ENCODE measurements at regions not wholly inside any gene's neighbourhood (a gene's known extent, or its start where the extent isn't known, plus 50 kb on each side); places are given as distances from the start of the nearest gene placed in this dataset.

GRCh38 chr9:130772185-130772584 is 62.9 kb upstream of the ABL1 start:
- no peaks in the 10 kb centered on the region for H3K79me2 ChIP-seq (ENCODE audit: insufficient read depth, low read length)
- no peak overlapping the region for H3K4me3 ChIP-seq (ENCODE audit: low read length, poor library complexity, severe bottlenecking)
- no peaks in the 10 kb centered on the region for H3K27me3 ChIP-seq (ENCODE audit: insufficient read depth, low read length, poor library complexity, severe bottlenecking)
- no peaks in the 10 kb centered on the region for H3K9me3 ChIP-seq (ENCODE audit: insufficient read depth, low read depth, low read length)
- H3K4me1 ChIP-seq (ENCODE audit: insufficient read depth, low read length, poor library complexity, severe bottlenecking), result peaks cover 9% of the 10 kb centered on the region
- no peaks in the 10 kb centered on the region for H3K36me3 ChIP-seq (ENCODE audit: insufficient read depth, low read length)
- H3K9me2 ChIP-seq (replicated peaks; ENCODE audit: low read depth, low read length), result no peaks in the 10 kb centered on the region
- no peak overlapping the region for H2AFZ ChIP-seq (ENCODE audit: low read length)
- TF ChIP-seq EZH2phosphoT487 (IDR thresholded peaks at IDR 0.05; ENCODE audit: borderline replicate concordance) (no peak), CTCF (conservative IDR thresholded peaks at IDR 0.05; ENCODE audit: low read length) (no peak)
- H3F3A ChIP-seq (ENCODE audit: low read depth), result no peaks in the 10 kb centered on the region
- H4K20me1 ChIP-seq (ENCODE audit: insufficient read depth, low read length, poor library complexity, severe bottlenecking), result no peaks in the 10 kb centered on the region
- no peak overlapping the region for H3K4me2 ChIP-seq (ENCODE audit: low read depth, low read length, poor library complexity, severe bottlenecking)
- no peak overlapping the region for H3K9ac ChIP-seq (ENCODE audit: low read depth, low read length, poor library complexity, severe bottlenecking)

- Histone ChIP-seq H3K79me2 (ENCODE audit: insufficient read depth, low read length) (no peaks in the 10 kb centered on the region), H3K36me3 (ENCODE audit: insufficient read depth, low read length) (no peaks in the 10 kb centered on the region), H3K4me3 (ENCODE audit: low read length, poor library complexity, severe bottlenecking) (no peak overlapping the region), H3K9me3 (ENCODE audit: insufficient read depth, low read depth, low read length) (no peaks in the 10 kb centered on the region), H2AFZ (ENCODE audit: low read length) (no peak overlapping the region), H3F3A (ENCODE audit: low read depth) (no peaks in the 10 kb centered on the region), H3K27me3 (ENCODE audit: insufficient read depth, low read length, poor library complexity, severe bottlenecking) (no peaks in the 10 kb centered on the region), H3K4me1 (ENCODE audit: insufficient read depth, low read length, poor library complexity, severe bottlenecking) (no peaks in the 10 kb centered on the region), H3K9me2 (replicated peaks; ENCODE audit: low read depth, low read length) (no peaks in the 10 kb centered on the region), H3K4me2 (ENCODE audit: low read depth, low read length, poor library complexity, severe bottlenecking) (no peak overlapping the region), H4K20me1 (ENCODE audit: insufficient read depth, low read length, poor library complexity, severe bottlenecking) (no peaks in the 10 kb centered on the region), H3K9ac (ENCODE audit: low read depth, low read length, poor library complexity, severe bottlenecking) (no peak overlapping the region)
- TF ChIP-seq EZH2phosphoT487 (IDR thresholded peaks at IDR 0.05; ENCODE audit: borderline replicate concordance) (no peak), CTCF (conservative IDR thresholded peaks at IDR 0.05; ENCODE audit: low read length) (no peak)
These were observed 60.9 kb upstream of the ABL1 start for GRCh38 chr9:130774183-130774582.

GRCh38 chr9:130775336-130775991 is 59.6 kb upstream of the ABL1 start:
- H3K9me2 ChIP-seq (replicated peaks; ENCODE audit: low read depth, low read length), result no peaks in the 10 kb centered on the region
- H3K79me2 ChIP-seq (ENCODE audit: insufficient read depth, low read length), result no peaks in the 10 kb centered on the region
- no peaks in the 10 kb centered on the region for H4K20me1 ChIP-seq (ENCODE audit: insufficient read depth, low read length, poor library complexity, severe bottlenecking)
- H2AFZ ChIP-seq (ENCODE audit: low read length), result no peak overlapping the region
- TF ChIP-seq EZH2phosphoT487 (IDR thresholded peaks at IDR 0.05; ENCODE audit: borderline replicate concordance) (no peak), CTCF (conservative IDR thresholded peaks at IDR 0.05; ENCODE audit: low read length) (no peak)
- H3K4me1 ChIP-seq (ENCODE audit: insufficient read depth, low read length, poor library complexity, severe bottlenecking), result no peaks in the 10 kb centered on the region
- no peak overlapping the region for H3K9ac ChIP-seq (ENCODE audit: low read depth, low read length, poor library complexity, severe bottlenecking)
- no peak overlapping the region for H3K4me3 ChIP-seq (ENCODE audit: low read length, poor library complexity, severe bottlenecking)
- H3K9me3 ChIP-seq (ENCODE audit: insufficient read depth, low read depth, low read length), result no peaks in the 10 kb centered on the region
- no peaks in the 10 kb centered on the region for H3F3A ChIP-seq (ENCODE audit: low read depth)
- no peaks in the 10 kb centered on the region for H3K27me3 ChIP-seq (ENCODE audit: insufficient read depth, low read length, poor library complexity, severe bottlenecking)
- no peak overlapping the region for H3K4me2 ChIP-seq (ENCODE audit: low read depth, low read length, poor library complexity, severe bottlenecking)
- no peaks in the 10 kb centered on the region for H3K36me3 ChIP-seq (ENCODE audit: insufficient read depth, low read length)

All from Loucy (cell line).